ENCODE measurements at regions not wholly inside any gene's neighbourhood (a gene's known extent, or its start where the extent isn't known, plus 50 kb on each side); places are given as distances from the start of the nearest gene placed in this dataset.

DNA sequence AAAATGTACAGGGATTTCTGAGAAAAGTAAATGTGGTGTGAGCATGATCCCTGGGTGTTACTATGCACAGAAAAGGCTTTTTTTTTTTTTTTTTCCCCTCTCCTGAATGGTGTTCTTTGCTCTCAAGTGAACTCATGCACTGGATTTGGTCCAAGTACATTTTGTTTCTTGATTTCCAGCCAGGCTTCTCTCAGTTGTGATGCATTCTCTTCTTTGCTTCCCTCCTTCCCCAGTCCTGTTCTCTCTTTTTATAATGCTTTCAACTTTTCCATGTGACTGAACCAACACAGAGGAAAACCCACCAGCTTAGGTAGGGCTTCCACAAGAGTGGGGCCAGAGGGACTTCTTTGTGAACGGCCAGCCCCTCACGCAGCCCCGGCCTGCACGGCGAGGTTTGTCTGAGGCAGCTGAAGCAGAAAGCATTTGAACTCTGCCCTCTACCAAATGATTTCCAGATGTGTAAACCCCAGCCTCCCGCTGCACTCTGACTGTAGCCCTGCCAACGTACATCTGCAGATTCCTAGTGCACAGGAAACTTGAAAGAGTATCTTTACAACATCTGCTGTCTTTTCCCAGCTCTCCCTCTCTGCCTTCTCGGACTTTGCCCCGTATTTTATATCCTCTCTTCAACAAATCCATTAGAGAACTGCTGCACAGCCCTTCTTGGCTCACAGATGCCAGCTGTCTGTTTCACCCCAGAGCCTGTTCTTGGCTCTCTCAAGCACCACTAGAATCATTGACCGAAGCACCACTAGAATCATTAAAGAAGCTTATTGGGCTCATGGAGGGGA, 71.8 kb upstream of the CD180 start:
- H3K36me3 ChIP-seq (ENCODE audit: control insufficient read depth in 2 of 3, insufficient read depth in 3 of 3, low read length in 3 of 3) = no peaks in the 10 kb centered on the region
- H3K27ac Mint-ChIP-seq = no peak overlapping the region
- no peaks in the 10 kb centered on the region for H3K36me3 Mint-ChIP-seq
- H3K4me1 ChIP-seq (ENCODE audit: control insufficient read depth in 2 of 2, insufficient read depth in 2 of 2, low read length in 2 of 2) = no peaks in the 10 kb centered on the region
- H3K9me3 ChIP-seq (ENCODE audit: control insufficient read depth in 2 of 3, low read length in 3 of 3) = no peaks in the 10 kb centered on the region
- H3K27me3 Mint-ChIP-seq = peaks cover 0 to 13% (median 0%) of the 10 kb centered on the region in 5 donors
- POLR2A ChIA-PET = no interaction called here
- no peak overlapping the region for H3K4me3 Mint-ChIP-seq
- H3K9me3 Mint-ChIP-seq = peaks cover 0 to 4% (median 0%) of the 10 kb centered on the region in 11 donors
- no peaks in the 10 kb centered on the region for H3K27me3 ChIP-seq (ENCODE audit: control insufficient read depth in 2 of 2, insufficient read depth in 2 of 2, low read length in 2 of 2)
- H3K4me1 Mint-ChIP-seq = no peaks in the 10 kb centered on the region
- H3K4me3 ChIP-seq (ENCODE audit: low read length) = no peak overlapping the region
- no peak for DNase-seq
- CTCF ChIA-PET = interaction anchor here (0.7 kb wide), 1 partner anchor 21 kb away, joined by 3 read pairs; no protein-coding TSS in a partner anchor
- H3K27ac ChIP-seq (ENCODE audit: low read depth, low read length) = no peak overlapping the region
- ATAC-seq = no peak
- intact Hi-C loops (cut with micrococcal nuclease) = no loop called here

DNA sequence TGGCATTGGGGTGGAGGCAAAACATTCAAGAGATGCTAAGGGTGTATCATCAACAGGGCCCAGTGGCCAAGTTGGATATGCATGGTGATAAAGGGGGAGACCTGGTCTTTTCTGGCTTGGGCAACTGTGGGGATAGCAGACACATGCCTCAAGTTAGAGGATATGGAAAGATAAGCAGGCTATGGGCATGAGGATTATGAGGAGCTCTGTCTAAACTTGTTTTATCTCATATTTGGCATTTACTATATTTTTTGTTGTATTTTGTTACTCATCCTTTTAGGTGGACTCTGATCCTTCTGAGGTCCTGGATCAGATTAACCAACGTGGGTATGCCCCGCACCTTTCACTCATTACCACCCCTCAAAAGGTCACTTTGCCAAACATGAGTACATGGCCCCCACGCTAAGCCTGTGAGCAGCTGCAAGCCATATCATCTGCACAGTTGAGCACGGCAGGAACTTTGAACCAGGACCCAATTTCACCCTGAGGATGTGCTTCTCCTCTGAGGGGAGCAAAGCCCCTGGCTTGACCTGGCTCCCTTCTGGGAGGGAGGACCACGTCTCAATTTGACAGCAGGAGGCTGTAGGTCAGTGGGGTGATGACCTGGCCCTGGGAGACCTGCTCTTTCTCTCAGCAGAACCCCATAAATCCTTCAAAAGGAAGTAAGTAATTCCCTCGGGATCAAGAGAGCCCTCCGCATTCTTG, 71.1 kb upstream of the CD180 start:
- Histone ChIP-seq H3K36me3 (ENCODE audit: control insufficient read depth in 2 of 3, insufficient read depth in 3 of 3, low read length in 3 of 3) (no peaks in the 10 kb centered on the region), H3K9me3 (ENCODE audit: control insufficient read depth in 2 of 3, low read length in 3 of 3) (no peaks in the 10 kb centered on the region), H3K4me3 (ENCODE audit: low read length) (no peak overlapping the region), H3K27ac (ENCODE audit: low read depth, low read length) (no peak overlapping the region), H3K27me3 (ENCODE audit: control insufficient read depth in 2 of 2, insufficient read depth in 2 of 2, low read length in 2 of 2) (no peaks in the 10 kb centered on the region), H3K4me1 (ENCODE audit: control insufficient read depth in 2 of 2, insufficient read depth in 2 of 2, low read length in 2 of 2) (no peaks in the 10 kb centered on the region)
- Mint-ChIP-seq H3K4me1 (no peaks in the 10 kb centered on the region), H3K27me3 (peaks cover 0 to 17% (median 0%) of the 10 kb centered on the region in 5 donors), H3K36me3 (no peaks in the 10 kb centered on the region), H3K27ac (no peak overlapping the region), H3K9me3 (peaks cover 0 to 4% (median 0%) of the 10 kb centered on the region in 11 donors), H3K4me3 (no peak overlapping the region)
- CTCF ChIA-PET = no interaction called here
- intact Hi-C loops (cut with micrococcal nuclease) = no loop called here
- ATAC-seq = no peak
- POLR2A ChIA-PET = interaction anchor here (0.8 kb wide), 1 partner anchor 1536 kb away, joined by 3 read pairs; no protein-coding TSS in a partner anchor
- DNase-seq = no peak

DNA sequence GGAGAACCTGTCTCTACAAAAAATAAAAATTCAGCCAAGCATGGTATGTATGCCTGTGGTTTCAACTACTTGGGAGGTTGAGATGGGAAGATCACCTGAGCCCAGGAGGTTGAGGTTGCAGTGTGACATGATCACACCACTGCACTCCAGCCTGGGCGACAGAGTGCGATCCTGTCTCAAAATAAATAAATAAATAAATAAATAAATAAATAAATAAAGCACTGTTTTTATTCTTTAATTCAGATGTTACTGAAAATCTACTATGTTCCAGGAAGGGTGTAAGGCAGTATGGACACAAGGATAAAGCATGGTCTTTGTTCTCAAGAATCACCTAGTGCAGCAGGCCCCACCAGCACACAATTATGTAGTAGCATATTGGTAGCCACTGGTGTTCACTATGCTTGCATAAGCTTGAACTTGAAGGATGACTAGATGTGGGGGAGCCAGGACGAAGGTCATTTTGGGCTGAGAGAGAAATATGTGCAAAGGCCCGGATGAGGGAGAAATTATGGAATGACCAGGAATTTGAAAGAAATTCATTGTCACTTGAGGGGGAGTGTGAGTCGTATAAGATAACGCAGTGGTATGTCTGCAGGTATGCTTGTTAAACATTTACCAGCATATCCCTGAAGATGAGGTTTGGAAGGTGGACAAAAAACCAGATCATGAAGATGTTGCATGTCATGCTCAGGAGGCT, 70.2 kb upstream of the CD180 start:
- H3K9me3 Mint-ChIP-seq = peaks cover 0 to 4% (median 0%) of the 10 kb centered on the region in 11 donors
- ATAC-seq (no peak), DNase-seq (no peak)
- intact Hi-C loops (cut with micrococcal nuclease) = no loop called here
- ChIA-PET CTCF (no interaction called here), POLR2A (interaction anchor here (0.5 to 0.8 kb wide), 2 partner anchors 8 to 1536 kb away, joined by 3 read pairs; no protein-coding TSS in a partner anchor)
- H3K4me3 ChIP-seq (ENCODE audit: low read length) = no peak overlapping the region
- no peaks in the 10 kb centered on the region for H3K36me3 Mint-ChIP-seq
- H3K4me1 Mint-ChIP-seq = no peaks in the 10 kb centered on the region
- H3K27me3 Mint-ChIP-seq = peaks cover 0 to 20% (median 0%) of the 10 kb centered on the region in 5 donors
- no peaks in the 10 kb centered on the region for H3K9me3 ChIP-seq (ENCODE audit: control insufficient read depth in 2 of 3, low read length in 3 of 3)
- no peaks in the 10 kb centered on the region for H3K36me3 ChIP-seq (ENCODE audit: control insufficient read depth in 2 of 3, insufficient read depth in 3 of 3, low read length in 3 of 3)
- H3K27ac ChIP-seq (ENCODE audit: low read depth, low read length) = no peak overlapping the region
- H3K4me3 Mint-ChIP-seq = no peak overlapping the region
- no peaks in the 10 kb centered on the region for H3K27me3 ChIP-seq (ENCODE audit: control insufficient read depth in 2 of 2, insufficient read depth in 2 of 2, low read length in 2 of 2)
- H3K4me1 ChIP-seq (ENCODE audit: control insufficient read depth in 2 of 2, insufficient read depth in 2 of 2, low read length in 2 of 2) = no peaks in the 10 kb centered on the region
- H3K27ac Mint-ChIP-seq = no peak overlapping the region

DNA sequence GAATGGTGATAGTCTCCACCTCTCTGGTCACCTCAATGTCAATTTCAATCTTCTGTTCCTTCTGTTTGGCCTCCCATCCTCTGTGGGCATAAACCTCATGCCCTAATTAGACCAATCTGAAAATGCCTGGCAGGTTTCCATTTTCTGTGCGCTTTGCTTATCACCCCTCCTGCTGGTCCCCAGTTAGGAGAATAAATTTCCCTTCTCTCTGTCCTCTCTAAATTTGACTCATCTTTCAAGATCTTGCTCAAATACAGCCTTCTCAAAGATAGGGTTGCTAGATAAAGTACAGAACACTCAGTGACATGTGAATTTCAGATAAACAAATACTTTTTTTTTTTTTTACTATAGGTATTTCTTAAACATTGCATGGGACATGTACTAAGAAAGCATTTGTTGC, 69.4 kb upstream of the CD180 start:
- Mint-ChIP-seq H3K27ac (no peak overlapping the region), H3K27me3 (peaks cover 0 to 20% (median 0%) of the 10 kb centered on the region in 5 donors), H3K4me1 (no peaks in the 10 kb centered on the region), H3K4me3 (no peak overlapping the region), H3K9me3 (peaks cover 0 to 4% (median 0%) of the 10 kb centered on the region in 11 donors), H3K36me3 (no peaks in the 10 kb centered on the region)
- no peak overlapping the region for H3K4me3 ChIP-seq (ENCODE audit: low read length)
- no peaks in the 10 kb centered on the region for H3K27me3 ChIP-seq (ENCODE audit: control insufficient read depth in 2 of 2, insufficient read depth in 2 of 2, low read length in 2 of 2)
- CTCF ChIA-PET = no interaction called here
- no peaks in the 10 kb centered on the region for H3K36me3 ChIP-seq (ENCODE audit: control insufficient read depth in 2 of 3, insufficient read depth in 3 of 3, low read length in 3 of 3)
- no peak overlapping the region for H3K27ac ChIP-seq (ENCODE audit: low read depth, low read length)
- POLR2A ChIA-PET = no interaction called here
- intact Hi-C loops (cut with micrococcal nuclease) = no loop called here
- no peak for ATAC-seq
- no peaks in the 10 kb centered on the region for H3K4me1 ChIP-seq (ENCODE audit: control insufficient read depth in 2 of 2, insufficient read depth in 2 of 2, low read length in 2 of 2)
- DNase-seq = no peak
- no peaks in the 10 kb centered on the region for H3K9me3 ChIP-seq (ENCODE audit: control insufficient read depth in 2 of 3, low read length in 3 of 3)

DNA sequence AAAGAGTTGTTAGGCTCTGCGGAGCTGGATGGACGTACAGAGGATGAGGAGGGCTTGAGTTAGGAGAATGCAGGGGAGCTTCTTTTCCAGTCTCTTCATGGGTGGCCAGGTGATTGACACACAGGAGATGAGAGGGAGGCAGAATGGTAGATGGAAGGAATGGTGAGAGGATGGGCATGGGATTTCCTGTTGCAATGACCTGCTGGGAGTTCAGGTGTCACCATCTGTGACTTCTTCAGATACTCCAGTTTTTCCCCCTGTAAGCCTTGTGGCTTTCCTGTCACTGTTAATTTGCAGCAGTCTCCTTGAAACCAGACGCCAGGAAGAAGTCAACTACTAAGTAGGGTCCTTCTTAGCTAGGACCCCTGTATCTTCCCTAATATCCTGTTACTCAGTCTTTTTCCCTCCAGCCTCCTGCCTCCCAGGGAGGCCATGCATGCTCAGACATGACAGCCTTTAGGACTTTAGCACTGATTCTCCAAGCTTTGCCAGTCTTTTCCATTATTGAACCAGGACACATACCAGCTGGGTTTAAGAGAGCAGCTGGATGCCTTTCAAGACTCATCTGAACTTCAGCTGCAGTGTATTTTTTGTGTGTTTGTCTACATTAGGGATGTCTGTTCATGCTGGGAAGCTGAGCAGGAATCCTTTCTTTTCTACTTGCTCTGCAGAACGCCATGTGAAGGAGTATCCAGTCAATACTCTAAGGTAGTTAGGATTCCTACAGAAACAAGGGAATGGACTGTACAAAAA, 67.2 kb upstream of the CD180 start:
- H3K27me3 Mint-ChIP-seq = peaks cover 0 to 20% (median 4%) of the 10 kb centered on the region in 5 donors
- DNase-seq (no peak), ATAC-seq (no peak)
- H3K4me3 Mint-ChIP-seq = no peak overlapping the region
- H3K4me3 ChIP-seq (ENCODE audit: low read length) = no peak overlapping the region
- H3K27ac ChIP-seq (ENCODE audit: low read depth, low read length) = no peak overlapping the region
- POLR2A ChIA-PET = no interaction called here
- CTCF ChIA-PET = interaction anchor here (0.6 kb wide), 1 partner anchor 1008 kb away, joined by 5 read pairs; no protein-coding TSS in a partner anchor
- H3K9me3 ChIP-seq (ENCODE audit: control insufficient read depth in 2 of 3, low read length in 3 of 3) = no peaks in the 10 kb centered on the region
- intact Hi-C loops (cut with micrococcal nuclease) = no loop called here
- H3K4me1 Mint-ChIP-seq = no peaks in the 10 kb centered on the region
- H3K27ac Mint-ChIP-seq = no peak overlapping the region
- no peaks in the 10 kb centered on the region for H3K36me3 ChIP-seq (ENCODE audit: control insufficient read depth in 2 of 3, insufficient read depth in 3 of 3, low read length in 3 of 3)
- no peaks in the 10 kb centered on the region for H3K36me3 Mint-ChIP-seq
- H3K9me3 Mint-ChIP-seq = no peaks in the 10 kb centered on the region
- H3K27me3 ChIP-seq (ENCODE audit: control insufficient read depth in 2 of 2, insufficient read depth in 2 of 2, low read length in 2 of 2) = no peaks in the 10 kb centered on the region
- no peaks in the 10 kb centered on the region for H3K4me1 ChIP-seq (ENCODE audit: control insufficient read depth in 2 of 2, insufficient read depth in 2 of 2, low read length in 2 of 2)

DNA sequence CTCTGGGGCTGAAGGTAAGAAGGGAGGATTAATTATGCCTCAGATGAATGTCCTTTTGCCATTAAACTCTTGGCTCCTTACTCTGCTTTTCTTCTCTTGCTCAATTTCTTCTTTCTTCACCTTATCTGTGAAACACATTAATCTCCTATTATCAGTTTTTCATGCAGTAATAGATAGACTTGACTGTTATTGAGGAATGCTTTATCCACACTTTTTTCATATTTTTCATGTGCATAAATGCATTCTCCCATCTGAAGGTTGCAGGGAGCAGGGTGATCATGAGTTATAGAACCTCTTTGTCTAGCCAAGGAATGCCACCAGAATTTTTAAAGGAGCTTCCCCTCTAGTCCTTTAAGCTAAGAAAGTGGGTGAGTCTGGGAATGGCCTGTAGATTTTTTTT, 66.4 kb upstream of the CD180 start:
- Mint-ChIP-seq H3K27ac (no peak overlapping the region), H3K4me1 (no peaks in the 10 kb centered on the region), H3K4me3 (no peak overlapping the region), H3K27me3 (peaks cover 0 to 20% (median 4%) of the 10 kb centered on the region in 5 donors), H3K9me3 (no peaks in the 10 kb centered on the region), H3K36me3 (no peaks in the 10 kb centered on the region)
- ATAC-seq = no peak
- Histone ChIP-seq H3K9me3 (ENCODE audit: control insufficient read depth in 2 of 3, low read length in 3 of 3) (no peaks in the 10 kb centered on the region), H3K27ac (ENCODE audit: low read depth, low read length) (no peak overlapping the region), H3K27me3 (ENCODE audit: control insufficient read depth in 2 of 2, insufficient read depth in 2 of 2, low read length in 2 of 2) (no peaks in the 10 kb centered on the region), H3K36me3 (ENCODE audit: control insufficient read depth in 2 of 3, insufficient read depth in 3 of 3, low read length in 3 of 3) (no peaks in the 10 kb centered on the region), H3K4me1 (ENCODE audit: control insufficient read depth in 2 of 2, insufficient read depth in 2 of 2, low read length in 2 of 2) (no peaks in the 10 kb centered on the region), H3K4me3 (ENCODE audit: low read length) (no peak overlapping the region)
- CTCF ChIA-PET = interaction anchor here (0.6 kb wide), 2 partner anchors 1009 to 1922 kb away, joined by 3 to 5 read pairs; no protein-coding TSS in a partner anchor
- intact Hi-C loops (cut with micrococcal nuclease) = no loop called here
- DNase-seq = no peak
- POLR2A ChIA-PET = no interaction called here
